H9 (cell line): ENCODE measurements at regions not wholly inside any gene's neighbourhood (a gene's known extent, or its start where the extent isn't known, plus 50 kb on each side); places are given as distances from the start of the nearest gene placed in this dataset.

Source experiments
- DNase-seq: peaks from one replicate; pipeline ENCODE4 v3.0.0-alpha.2; 2017
- H2AFZ ChIP-seq: one replicate; pipeline ENCODE4 v1.6.1; 2013; ENCODE audit warnings: mild to moderate bottlenecking, low read length, control low read depth, moderate library complexity
- H2AK5ac ChIP-seq: 2 replicates; pipeline ENCODE4 v1.6.1; 2013; ENCODE audit warnings: low read length, control low read depth, mixed read lengths; ENCODE audit not compliant: insufficient read length
- H2BK120ac ChIP-seq: one replicate; pipeline ENCODE4 v1.6.1; 2013; ENCODE audit warnings: low read depth, mild to moderate bottlenecking, low read length, control low read depth, inconsistent platforms; ENCODE audit not compliant: poor library complexity, severe bottlenecking
- H2BK12ac ChIP-seq: 2 replicates; pipeline ENCODE4 v1.6.1; 2013; ENCODE audit warnings: low read length, control low read depth, mixed read lengths, low read depth; ENCODE audit not compliant: insufficient read length
- H2BK15ac ChIP-seq: 2 replicates; pipeline ENCODE4 v1.6.1; 2013; ENCODE audit warnings: low read depth, low read length, control low read depth
- H2BK20ac ChIP-seq: one replicate; pipeline ENCODE4 v1.6.1; 2013; ENCODE audit warnings: low read depth, mild to moderate bottlenecking, low read length, control low read depth, inconsistent platforms; ENCODE audit not compliant: poor library complexity, severe bottlenecking
- H2BK5ac ChIP-seq: 2 replicates; pipeline ENCODE4 v1.6.1; 2013; ENCODE audit warnings: low read length, control low read depth, mixed read lengths; ENCODE audit not compliant: insufficient read length
- H3K14ac ChIP-seq: 2 replicates; pipeline ENCODE4 v1.6.1; 2013; ENCODE audit warnings: low read length, control low read depth; ENCODE audit not compliant: insufficient read depth
- H3K18ac ChIP-seq: 2 replicates; pipeline ENCODE4 v1.6.1; 2013; ENCODE audit warnings: low read depth, mild to moderate bottlenecking, mixed read lengths, low read length, control low read depth; ENCODE audit not compliant: insufficient read length
- H3K23ac ChIP-seq: 2 replicates; pipeline ENCODE4 v1.6.1; 2013; ENCODE audit warnings: low read length, control low read depth, mixed read lengths, low read depth; ENCODE audit not compliant: insufficient read length
- H3K23me2 ChIP-seq: 2 replicates; pipeline ENCODE4 v1.6.1; 2013; ENCODE audit warnings: low read depth, mild to moderate bottlenecking, mixed read lengths, low read length, control low read depth; ENCODE audit not compliant: insufficient read length, poor library complexity, severe bottlenecking
- H3K27ac ChIP-seq: 2 replicates; pipeline ENCODE4 v1.5.1; 2013; ENCODE audit warnings: low read length, control low read depth, mixed read lengths, low read depth; ENCODE audit not compliant: insufficient read length
- H3K27me3 ChIP-seq: 2 replicates; pipeline ENCODE4 v1.6.1; 2013; ENCODE audit warnings: low read length, control low read depth, inconsistent platforms; ENCODE audit not compliant: insufficient read depth
- H3K4ac ChIP-seq: 2 replicates; pipeline ENCODE4 v1.6.1; 2013; ENCODE audit warnings: low read depth, mild to moderate bottlenecking, control low read depth, inconsistent platforms, low read length, moderate library complexity
- H3K4me1 ChIP-seq: 2 replicates; pipeline ENCODE4 v1.6.1; 2013; ENCODE audit warnings: low read length, control low read depth, inconsistent platforms; ENCODE audit not compliant: insufficient read depth
- H3K4me2 ChIP-seq: 2 replicates; pipeline ENCODE4 v1.6.1; 2013; ENCODE audit warnings: low read length, control low read depth, mixed read lengths; ENCODE audit not compliant: insufficient read length, insufficient read depth
- H3K56ac ChIP-seq: 2 replicates; pipeline ENCODE4 v1.6.1; 2013; ENCODE audit warnings: low read depth, mild to moderate bottlenecking, mixed read lengths, low read length, control low read depth; ENCODE audit not compliant: insufficient read length
- H3K79me1 ChIP-seq: 2 replicates; pipeline ENCODE4 v1.6.1; 2013; ENCODE audit warnings: low read depth, mild to moderate bottlenecking, moderate library complexity, low read length, control low read depth, inconsistent platforms; ENCODE audit not compliant: insufficient read depth, poor library complexity, severe bottlenecking
- H3K79me2 ChIP-seq: 2 replicates; pipeline ENCODE4 v1.6.1; 2013; ENCODE audit warnings: low read length, control low read depth, inconsistent platforms; ENCODE audit not compliant: insufficient read depth
- H3K9ac ChIP-seq: 2 replicates; pipeline ENCODE4 v1.6.1; 2013; ENCODE audit warnings: low read length, control low read depth, mixed read lengths; ENCODE audit not compliant: insufficient read length; ENCODE audit errors: extremely low read depth
- H3K9me3 ChIP-seq: one replicate; pipeline ENCODE4 v1.6.1; 2013; ENCODE audit warnings: low read depth, low read length, inconsistent platforms; ENCODE audit not compliant: control insufficient read depth
- H3T11ph ChIP-seq: one replicate; pipeline ENCODE4 v1.6.1; 2013; ENCODE audit warnings: mild to moderate bottlenecking, low read length, control low read depth, inconsistent platforms
- H4K20me1 ChIP-seq: one replicate; pipeline ENCODE4 v1.6.1; 2013; ENCODE audit not compliant: control insufficient read depth, insufficient read length, insufficient read depth
- H4K5ac ChIP-seq: 2 replicates; pipeline ENCODE4 v1.6.1; 2013; ENCODE audit warnings: low read depth, mild to moderate bottlenecking, mixed read lengths, low read length, control low read depth; ENCODE audit not compliant: insufficient read length
- H4K8ac ChIP-seq: replicated peaks from 2 replicates; pipeline ENCODE4 v1.6.1; 2013; ENCODE audit warnings: low read length, control low read depth, mixed read lengths, low read depth; ENCODE audit not compliant: insufficient read length
- H4K91ac ChIP-seq: 2 replicates; pipeline ENCODE4 v1.6.1; 2013; ENCODE audit warnings: low read depth, mild to moderate bottlenecking, moderate library complexity, mixed read lengths, low read length, control low read depth; ENCODE audit not compliant: insufficient read length
- H3K27ac Mint-ChIP-seq, 3 experiments: 2 replicates in 2 of 3; 3 replicates in 1 of 3; pipeline ENCODE4 v1.8.0; 2020 to 2021; ENCODE audit warnings: mixed read lengths in 3 of 3, mild to moderate bottlenecking in 1 of 3, moderate library complexity in 1 of 3
- H3K27me3 Mint-ChIP-seq: 2 replicates; pipeline ENCODE4 v1.8.0; 2021; ENCODE audit warnings: low read depth, mild to moderate bottlenecking, moderate library complexity, mixed read lengths
- H3K36me3 Mint-ChIP-seq, 3 experiments: 2 replicates in 2 of 3; 3 replicates in 1 of 3; pipeline ENCODE4 v1.8.0; 2020 to 2021; ENCODE audit warnings: low read depth in 3 of 3, mixed read lengths in 3 of 3; ENCODE audit not compliant: insufficient read depth in 1 of 3
- H3K4me1 Mint-ChIP-seq, 2 experiments: 2 replicates each; pipeline ENCODE4 v1.8.0; 2020; ENCODE audit warnings: mixed read lengths in 2 of 2
- H3K4me3 Mint-ChIP-seq, 2 experiments: 2 replicates in 1 of 2; 3 replicates in 1 of 2; pipeline ENCODE4 v1.8.0; 2020 to 2021; ENCODE audit warnings: mild to moderate bottlenecking in 2 of 2, mixed read lengths in 2 of 2, moderate library complexity in 1 of 2
- H3K9me3 Mint-ChIP-seq, 2 experiments: 2 replicates in 1 of 2; 3 replicates in 1 of 2; pipeline ENCODE4 v1.8.0; 2020; ENCODE audit warnings: mild to moderate bottlenecking in 2 of 2, mixed read lengths in 2 of 2, moderate library complexity in 1 of 2
- WGBS: extraction: QIAGEN DNeasy Blood & Tissue Kit; methylation state at CpG from one replicate; pipeline ENCODE4 v1.1.7; 2013; ENCODE audit warnings: missing lambda C conversion rate, low lambda C conversion rate, mixed read lengths; ENCODE audit not compliant: insufficient read length; ENCODE audit errors: extremely low coverage; 5-methylcytosine and 5-hydroxymethylcytosine counted together
- TF ChIP-seq, protein P1 (sequence below): fragments of 200-600 bp; sonication (generic); conservative IDR thresholded peaks from 3 replicates; pipeline ENCODE4 v1.8.0; 2021; ENCODE audit warnings: antibody characterized with exemption, mild to moderate bottlenecking

DNA sequence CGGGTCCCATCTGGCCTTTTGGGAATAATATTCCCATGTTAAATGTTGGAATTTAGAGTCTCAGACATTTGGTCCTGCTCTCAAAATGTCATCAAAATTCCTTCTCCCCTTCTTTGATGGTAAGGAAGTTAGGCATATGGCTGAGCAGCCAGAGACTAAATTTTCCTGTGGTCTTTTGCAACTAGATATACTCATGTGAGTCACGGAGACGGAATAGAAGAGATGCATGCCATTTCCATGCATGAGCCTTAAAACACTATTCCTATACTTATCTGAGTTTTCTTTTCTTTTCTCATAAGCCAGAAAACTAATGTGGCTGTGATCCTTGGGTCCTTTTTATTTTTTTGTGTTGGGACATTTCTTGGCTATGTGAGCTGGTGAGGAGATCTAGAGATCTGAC lies 105.3 kb downstream of the NR2F2 start:
- Histone ChIP-seq H4K20me1 (no peaks in the 10 kb centered on the region), H3K56ac (no peak overlapping the region), H3K4ac (no peak overlapping the region), H3K9me3 (no peaks in the 10 kb centered on the region), H3K9ac (no peak overlapping the region), H4K91ac (no peak overlapping the region), H3K23ac (no peak overlapping the region), H3T11ph (no peak overlapping the region), H3K23me2 (no peaks in the 10 kb centered on the region), H2BK120ac (no peak overlapping the region), H3K79me2 (no peaks in the 10 kb centered on the region), H3K27ac (no peak overlapping the region), H2AFZ (no peak overlapping the region), H3K18ac (no peak overlapping the region), H4K5ac (no peak overlapping the region), H3K4me1 (no peaks in the 10 kb centered on the region), H2BK20ac (no peak overlapping the region), H3K14ac (no peak overlapping the region), H3K27me3 (no peaks in the 10 kb centered on the region), H2BK12ac (no peak overlapping the region), H2BK5ac (no peak overlapping the region), H3K79me1 (no peaks in the 10 kb centered on the region), H2BK15ac (no peak overlapping the region), H3K4me2 (no peak overlapping the region), H2AK5ac (no peak overlapping the region), H4K8ac (no peak overlapping the region)
- H3K9me3 Mint-ChIP-seq: no peaks in the 10 kb centered on the region
- H3K36me3 Mint-ChIP-seq: no peaks in the 10 kb centered on the region
- TF ChIP-seq, protein P1, sequence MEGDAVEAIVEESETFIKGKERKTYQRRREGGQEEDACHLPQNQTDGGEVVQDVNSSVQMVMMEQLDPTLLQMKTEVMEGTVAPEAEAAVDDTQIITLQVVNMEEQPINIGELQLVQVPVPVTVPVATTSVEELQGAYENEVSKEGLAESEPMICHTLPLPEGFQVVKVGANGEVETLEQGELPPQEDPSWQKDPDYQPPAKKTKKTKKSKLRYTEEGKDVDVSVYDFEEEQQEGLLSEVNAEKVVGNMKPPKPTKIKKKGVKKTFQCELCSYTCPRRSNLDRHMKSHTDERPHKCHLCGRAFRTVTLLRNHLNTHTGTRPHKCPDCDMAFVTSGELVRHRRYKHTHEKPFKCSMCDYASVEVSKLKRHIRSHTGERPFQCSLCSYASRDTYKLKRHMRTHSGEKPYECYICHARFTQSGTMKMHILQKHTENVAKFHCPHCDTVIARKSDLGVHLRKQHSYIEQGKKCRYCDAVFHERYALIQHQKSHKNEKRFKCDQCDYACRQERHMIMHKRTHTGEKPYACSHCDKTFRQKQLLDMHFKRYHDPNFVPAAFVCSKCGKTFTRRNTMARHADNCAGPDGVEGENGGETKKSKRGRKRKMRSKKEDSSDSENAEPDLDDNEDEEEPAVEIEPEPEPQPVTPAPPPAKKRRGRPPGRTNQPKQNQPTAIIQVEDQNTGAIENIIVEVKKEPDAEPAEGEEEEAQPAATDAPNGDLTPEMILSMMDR: no peak
- WGBS: no CpG with 5 or more reads among the region's 3 CpGs
- peaks cover 18% of the 10 kb centered on the region for H3K27me3 Mint-ChIP-seq
- no peak overlapping the region for H3K27ac Mint-ChIP-seq
- H3K4me3 Mint-ChIP-seq: no peak overlapping the region
- no peak for DNase-seq
- H3K4me1 Mint-ChIP-seq: peaks cover 0 to 5% of the 10 kb centered on the region in 2 experiments; a peak in 1 of 4 replicates
